RWPE2 (cell line): ENCODE measurements at regions not wholly inside any gene's neighbourhood (a gene's known extent, or its start where the extent isn't known, plus 50 kb on each side); places are given as distances from the start of the nearest gene placed in this dataset.

Source experiments
- ATAC-seq: fragments of 200-7000 bp; cut with Tn5 transposase; 3 replicates; pipeline ENCODE4 v1.9.1; 2021; ENCODE audit warnings: low read depth
- DNase-seq: peaks from one replicate; pipeline ENCODE4 v3.0.0-alpha.2; 2020; ENCODE audit warnings: low spot score
- H3K27ac ChIP-seq: fragments of 450-650 bp; 2 replicates; pipeline ENCODE4 v1.5.1; 2017; ENCODE audit warnings: mild to moderate bottlenecking; ENCODE audit not compliant: poor library complexity, severe bottlenecking
- H3K27me3 ChIP-seq: fragments of 250-450 bp; sonication (Bioruptor Pico); 2 replicates; pipeline ENCODE4 v1.5.1; 2021; ENCODE audit warnings: mild to moderate bottlenecking, moderate library complexity; ENCODE audit not compliant: insufficient read depth, poor library complexity, severe bottlenecking
- H3K36me3 ChIP-seq: fragments of 250-450 bp; sonication (Bioruptor Pico); 2 replicates; pipeline ENCODE4 v1.5.1; 2020; ENCODE audit warnings: low read depth, mild to moderate bottlenecking, moderate library complexity
- H3K4me1 ChIP-seq: fragments of 250-450 bp; sonication (Bioruptor Pico); 2 replicates; pipeline ENCODE4 v1.5.1; 2021; ENCODE audit warnings: mild to moderate bottlenecking, moderate library complexity; ENCODE audit not compliant: insufficient read depth, poor library complexity, severe bottlenecking
- H3K4me3 ChIP-seq: fragments of 250-450 bp; sonication (Bioruptor Pico); 2 replicates; pipeline ENCODE4 v1.5.1; 2021; ENCODE audit warnings: mild to moderate bottlenecking, moderate library complexity; ENCODE audit not compliant: severe bottlenecking
- H3K9me3 ChIP-seq: fragments of 250-450 bp; sonication (Bioruptor Pico); 2 replicates; pipeline ENCODE4 v1.5.1; 2021; ENCODE audit warnings: mild to moderate bottlenecking, moderate library complexity; ENCODE audit not compliant: severe bottlenecking
- CTCF ChIP-seq: fragments of 450-650 bp; IDR thresholded peaks from one replicate; pipeline ENCODE4 v1.5.1; 2017; ENCODE audit warnings: mild to moderate bottlenecking, moderate library complexity; ENCODE audit not compliant: poor library complexity, severe bottlenecking

- no peak for TF ChIP-seq CTCF
- H3K9me3 ChIP-seq, result no peaks in the 10 kb centered on the region
- ATAC-seq, result peak; percentile 21; the same call in 1 of the 3 replicates
- H3K27me3 ChIP-seq, result no peaks in the 10 kb centered on the region
- DNase-seq, result no peak
- H3K4me3 ChIP-seq, result no peak overlapping the region
- H3K4me1 ChIP-seq, result peaks cover 11% of the 10 kb centered on the region
- H3K36me3 ChIP-seq, result no peaks in the 10 kb centered on the region
- H3K27ac ChIP-seq, result peak overlapping the region; percentile 43
These were observed 134.9 kb downstream of the SMIM20 start for GRCh38 chr4:26048950-26049349.

GRCh38 chr4:26049447-26049846 lies 135.4 kb downstream of the SMIM20 start:
- no peak for TF ChIP-seq CTCF
- H3K36me3 ChIP-seq, result no peaks in the 10 kb centered on the region
- peak overlapping the region; percentile 43 for H3K27ac ChIP-seq
- H3K4me3 ChIP-seq, result no peak overlapping the region
- no peak for ATAC-seq
- no peak for DNase-seq
- H3K4me1 ChIP-seq, result peaks cover 11% of the 10 kb centered on the region
- H3K27me3 ChIP-seq, result no peaks in the 10 kb centered on the region
- H3K9me3 ChIP-seq, result no peaks in the 10 kb centered on the region

- Histone ChIP-seq H3K27ac (no peak overlapping the region), H3K9me3 (no peaks in the 10 kb centered on the region), H3K4me3 (no peak overlapping the region), H3K27me3 (no peaks in the 10 kb centered on the region), H3K36me3 (no peaks in the 10 kb centered on the region), H3K4me1 (peaks cover 11% of the 10 kb centered on the region)
- no peak for ATAC-seq
- no peak for TF ChIP-seq CTCF
- no peak for DNase-seq
These were observed 136.2 kb downstream of the SMIM20 start for GRCh38 chr4:26050212-26050643.

GRCh38 chr4:26050671-26051070 lies 136.7 kb downstream of the SMIM20 start:
- TF ChIP-seq CTCF, result no peak
- no peaks in the 10 kb centered on the region for H3K9me3 ChIP-seq
- H3K27ac ChIP-seq, result no peak overlapping the region
- no peaks in the 10 kb centered on the region for H3K36me3 ChIP-seq
- peaks cover 11% of the 10 kb centered on the region for H3K4me1 ChIP-seq
- DNase-seq (no peak), ATAC-seq (no peak)
- H3K27me3 ChIP-seq, result no peaks in the 10 kb centered on the region
- no peak overlapping the region for H3K4me3 ChIP-seq

- TF ChIP-seq CTCF, result no peak
- DNase-seq (no peak), ATAC-seq (no peak)
- Histone ChIP-seq H3K27ac (no peak overlapping the region), H3K4me1 (peaks cover 11% of the 10 kb centered on the region), H3K36me3 (no peaks in the 10 kb centered on the region), H3K27me3 (no peaks in the 10 kb centered on the region), H3K9me3 (no peaks in the 10 kb centered on the region), H3K4me3 (no peak overlapping the region)
These were observed 137.2 kb downstream of the SMIM20 start for GRCh38 chr4:26051240-26051639.
